SK-N-SH (cell line): ENCODE measurements at regions not wholly inside any gene's neighbourhood (a gene's known extent, or its start where the extent isn't known, plus 50 kb on each side); places are given as distances from the start of the nearest gene placed in this dataset.

Experiments used
- POLR2AphosphoS5 ChIP-seq: IDR thresholded peaks from 2 replicates; pipeline ENCODE4 v1.6.1; 2012; ENCODE audit warnings: low read depth, low read length
- RCOR1 ChIP-seq: fragments of 150-350 bp; IDR thresholded peaks from 2 replicates; pipeline ENCODE4 v1.6.1; 2017; ENCODE audit warnings: antibody characterized with exemption, low read length
- TF ChIP-seq, protein P1 (sequence below): fragments of 200-600 bp; sonication (generic); IDR thresholded peaks from 2 replicates; pipeline ENCODE4 v1.6.1; 2017; ENCODE audit warnings: antibody characterized with exemption, mild to moderate bottlenecking, moderate library complexity
- TF ChIP-seq, protein P2 (sequence below): IDR thresholded peaks from 2 replicates; pipeline ENCODE4 v1.4.0; 2012; ENCODE audit warnings: low read depth, borderline replicate concordance
- TF ChIP-seq, protein P3 (sequence below): fragments of 150-350 bp; IDR thresholded peaks from 2 replicates; pipeline ENCODE4 v1.6.1; 2017; ENCODE audit warnings: antibody characterized with exemption, low read length, low read depth, borderline replicate concordance

DNA sequence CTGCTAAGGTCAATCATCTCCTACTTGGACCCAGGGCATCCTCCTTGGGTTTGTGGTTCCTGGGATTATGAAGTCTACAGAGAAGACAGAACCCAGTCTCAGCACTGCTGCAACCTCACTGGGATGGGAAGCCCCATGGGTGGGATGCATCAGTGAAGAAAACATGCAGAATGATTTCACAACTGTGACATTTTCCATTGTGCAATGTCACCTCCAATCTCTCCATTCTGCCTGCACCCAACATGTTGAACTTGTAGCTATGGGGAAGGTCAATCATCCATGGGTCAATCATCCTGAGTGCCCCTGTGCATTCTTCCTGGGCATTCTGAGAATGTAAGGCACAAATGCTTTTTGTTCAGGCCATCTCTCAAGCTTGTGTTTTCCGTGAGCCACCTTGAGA lies 1004.4 kb upstream of the TMEM132C start:
- TF ChIP-seq RCOR1 (no peak), POLR2AphosphoS5 (no peak)
- TF ChIP-seq, protein P1, sequence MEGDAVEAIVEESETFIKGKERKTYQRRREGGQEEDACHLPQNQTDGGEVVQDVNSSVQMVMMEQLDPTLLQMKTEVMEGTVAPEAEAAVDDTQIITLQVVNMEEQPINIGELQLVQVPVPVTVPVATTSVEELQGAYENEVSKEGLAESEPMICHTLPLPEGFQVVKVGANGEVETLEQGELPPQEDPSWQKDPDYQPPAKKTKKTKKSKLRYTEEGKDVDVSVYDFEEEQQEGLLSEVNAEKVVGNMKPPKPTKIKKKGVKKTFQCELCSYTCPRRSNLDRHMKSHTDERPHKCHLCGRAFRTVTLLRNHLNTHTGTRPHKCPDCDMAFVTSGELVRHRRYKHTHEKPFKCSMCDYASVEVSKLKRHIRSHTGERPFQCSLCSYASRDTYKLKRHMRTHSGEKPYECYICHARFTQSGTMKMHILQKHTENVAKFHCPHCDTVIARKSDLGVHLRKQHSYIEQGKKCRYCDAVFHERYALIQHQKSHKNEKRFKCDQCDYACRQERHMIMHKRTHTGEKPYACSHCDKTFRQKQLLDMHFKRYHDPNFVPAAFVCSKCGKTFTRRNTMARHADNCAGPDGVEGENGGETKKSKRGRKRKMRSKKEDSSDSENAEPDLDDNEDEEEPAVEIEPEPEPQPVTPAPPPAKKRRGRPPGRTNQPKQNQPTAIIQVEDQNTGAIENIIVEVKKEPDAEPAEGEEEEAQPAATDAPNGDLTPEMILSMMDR: no peak
- TF ChIP-seq, protein P2, sequence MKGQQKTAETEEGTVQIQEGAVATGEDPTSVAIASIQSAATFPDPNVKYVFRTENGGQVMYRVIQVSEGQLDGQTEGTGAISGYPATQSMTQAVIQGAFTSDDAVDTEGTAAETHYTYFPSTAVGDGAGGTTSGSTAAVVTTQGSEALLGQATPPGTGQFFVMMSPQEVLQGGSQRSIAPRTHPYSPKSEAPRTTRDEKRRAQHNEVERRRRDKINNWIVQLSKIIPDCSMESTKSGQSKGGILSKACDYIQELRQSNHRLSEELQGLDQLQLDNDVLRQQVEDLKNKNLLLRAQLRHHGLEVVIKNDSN: no peak
- TF ChIP-seq, protein P3, sequence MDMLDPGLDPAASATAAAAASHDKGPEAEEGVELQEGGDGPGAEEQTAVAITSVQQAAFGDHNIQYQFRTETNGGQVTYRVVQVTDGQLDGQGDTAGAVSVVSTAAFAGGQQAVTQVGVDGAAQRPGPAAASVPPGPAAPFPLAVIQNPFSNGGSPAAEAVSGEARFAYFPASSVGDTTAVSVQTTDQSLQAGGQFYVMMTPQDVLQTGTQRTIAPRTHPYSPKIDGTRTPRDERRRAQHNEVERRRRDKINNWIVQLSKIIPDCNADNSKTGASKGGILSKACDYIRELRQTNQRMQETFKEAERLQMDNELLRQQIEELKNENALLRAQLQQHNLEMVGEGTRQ: no peak
